Neural cell (in vitro differentiated cells): ENCODE measurements at regions not wholly inside any gene's neighbourhood (a gene's known extent, or its start where the extent isn't known, plus 50 kb on each side); places are given as distances from the start of the nearest gene placed in this dataset.
"Not testable (repeated sequence)": the region's sequence is repeated elsewhere in the genome, so short reads cannot be mapped to it uniquely, and the experiment has no call there.

Source experiments
- H2AFZ ChIP-seq: fragments of 200-600, 300-800 bp; sonication (generic), shearing (Covaris generic); 2 replicates; pipeline ENCODE4 v1.6.0; 2014; ENCODE audit warnings: low read depth, mild to moderate bottlenecking, antibody characterized with exemption, low read length, moderate library complexity
- H3F3A ChIP-seq: fragments of 200-600 bp; shearing (Covaris generic); 2 replicates; pipeline ENCODE4 v1.6.1; 2016; ENCODE audit warnings: mild to moderate bottlenecking, moderate library complexity, mixed read lengths, antibody characterized with exemption, low read length; ENCODE audit not compliant: insufficient read depth, poor library complexity, severe bottlenecking
- H3K27ac ChIP-seq: fragments of 200-600, 300-800 bp; sonication (generic), shearing (Covaris generic); 2 replicates; pipeline ENCODE4 v1.5.1; 2014; ENCODE audit warnings: mild to moderate bottlenecking, low read length, moderate library complexity
- H3K27me3 ChIP-seq: fragments of 300-800, 200-600 bp; sonication (generic), shearing (Covaris generic); 2 replicates; pipeline ENCODE4 v1.6.0; 2014; ENCODE audit warnings: mild to moderate bottlenecking, low read depth, low read length, moderate library complexity; ENCODE audit not compliant: insufficient read depth
- H3K36me3 ChIP-seq: fragments of 300-800, 200-600 bp; sonication (generic), shearing (Covaris generic); 2 replicates; pipeline ENCODE4 v1.5.1; 2014; ENCODE audit warnings: mild to moderate bottlenecking, antibody characterized with exemption, low read length, moderate library complexity; ENCODE audit not compliant: insufficient read depth
- H3K4me2 ChIP-seq: fragments of 300-800, 200-600 bp; sonication (generic), shearing (Covaris generic); 2 replicates; pipeline ENCODE4 v1.6.0; 2014; ENCODE audit warnings: mild to moderate bottlenecking, low read length
- H3K4me3 ChIP-seq: fragments of 300-800, 200-600 bp; sonication (generic), shearing (Covaris generic); 2 replicates; pipeline ENCODE4 v1.5.1; 2014; ENCODE audit warnings: mild to moderate bottlenecking, low read length, moderate library complexity
- H3K79me2 ChIP-seq: fragments of 200-600 bp; shearing (Covaris generic); replicated peaks from 2 replicates; pipeline ENCODE4 v1.6.0; 2014; ENCODE audit warnings: mild to moderate bottlenecking, low read length, moderate library complexity; ENCODE audit not compliant: insufficient read depth
- H3K9ac ChIP-seq: fragments of 300-800, 200-600 bp; sonication (generic), shearing (Covaris generic); 2 replicates; pipeline ENCODE4 v1.6.1; 2016; ENCODE audit warnings: mild to moderate bottlenecking, low read length, mixed read lengths
- H3K9me2 ChIP-seq: fragments of 200-600 bp; shearing (Covaris generic); 2 replicates; pipeline ENCODE4 v1.6.1; 2016; ENCODE audit warnings: mild to moderate bottlenecking, low read length, mixed read lengths; ENCODE audit not compliant: insufficient read depth
- H3K9me3 ChIP-seq: fragments of 200-600, 300-800 bp; sonication (generic), shearing (Covaris generic); 2 replicates; pipeline ENCODE4 v1.6.1; 2016; ENCODE audit warnings: mild to moderate bottlenecking, mixed run types, low read length, moderate library complexity, mixed read lengths
- H4K20me1 ChIP-seq: fragments of 200-600 bp; shearing (Covaris generic); 2 replicates; pipeline ENCODE4 v1.6.1; 2016; ENCODE audit warnings: mild to moderate bottlenecking, mixed run types; ENCODE audit not compliant: insufficient read depth
- EP300 ChIP-seq: fragments of 450-650 bp; conservative IDR thresholded peaks from 2 replicates; pipeline ENCODE4 v1.6.1; 2014; ENCODE audit warnings: antibody characterized with exemption, mild to moderate bottlenecking, moderate library complexity; ENCODE audit not compliant: poor library complexity, severe bottlenecking
- EZH2 ChIP-seq: fragments of 200-600, 300-800 bp; shearing (Covaris generic), sonication (generic); IDR thresholded peaks from 2 replicates; pipeline ENCODE4 v1.6.1; 2014; ENCODE audit warnings: antibody characterized with exemption, low read length, borderline replicate concordance, mild to moderate bottlenecking; ENCODE audit not compliant: insufficient read depth, poor library complexity, severe bottlenecking
- MXI1 ChIP-seq: fragments of 450-650 bp; conservative IDR thresholded peaks from 2 replicates; pipeline ENCODE4 v1.6.1; 2014; ENCODE audit warnings: antibody characterized with exemption, mild to moderate bottlenecking; ENCODE audit not compliant: poor library complexity, severe bottlenecking
- POLR2AphosphoS5 ChIP-seq: IDR thresholded peaks from 2 replicates; pipeline ENCODE4 v1.6.1; 2012
- RAD21 ChIP-seq: fragments of 450-650 bp; conservative IDR thresholded peaks from 2 replicates; pipeline ENCODE4 v1.6.1; 2014; ENCODE audit warnings: antibody characterized with exemption, mild to moderate bottlenecking, moderate library complexity
- SMC3 ChIP-seq: fragments of 450-650 bp; conservative IDR thresholded peaks from 2 replicates; pipeline ENCODE4 v1.6.1; 2014; ENCODE audit warnings: antibody characterized with exemption, mild to moderate bottlenecking, moderate library complexity; ENCODE audit not compliant: poor library complexity
- TAF1 ChIP-seq: IDR thresholded peaks from 2 replicates; pipeline ENCODE4 v1.6.1; 2012; ENCODE audit warnings: low read depth
- TF ChIP-seq, protein P1 (sequence below): fragments of 450-650 bp; IDR thresholded peaks from 2 replicates; pipeline ENCODE4 v1.5.1; 2014; ENCODE audit warnings: antibody characterized with exemption, mild to moderate bottlenecking, moderate library complexity; ENCODE audit not compliant: poor library complexity, severe bottlenecking
- TF ChIP-seq, protein P2 (sequence below): IDR thresholded peaks from 2 replicates; pipeline ENCODE4 v1.6.1; 2012; ENCODE audit warnings: borderline replicate concordance

GRCh38 chr4:177494791-177495190 lies 52.6 kb upstream of the AGA start:
- Histone ChIP-seq H3K9me3 (no peaks in the 10 kb centered on the region), H3K4me3 (no peak overlapping the region), H3K36me3 (no peaks in the 10 kb centered on the region), H3K27me3 (no peaks in the 10 kb centered on the region), H3K9me2 (no peaks in the 10 kb centered on the region), H3K9ac (no peak overlapping the region), H3K27ac (no peak overlapping the region), H3K4me2 (no peak overlapping the region), H3K79me2 (no peaks in the 10 kb centered on the region), H4K20me1 (no peaks in the 10 kb centered on the region), H3F3A (no peaks in the 10 kb centered on the region), H2AFZ (no peak overlapping the region)
- TF ChIP-seq SMC3 (no peak), MXI1 (no peak), POLR2AphosphoS5 (no peak), EZH2 (no peak), TAF1 (no peak), EP300 (no peak), RAD21 (no peak)
- TF ChIP-seq, protein P1, sequence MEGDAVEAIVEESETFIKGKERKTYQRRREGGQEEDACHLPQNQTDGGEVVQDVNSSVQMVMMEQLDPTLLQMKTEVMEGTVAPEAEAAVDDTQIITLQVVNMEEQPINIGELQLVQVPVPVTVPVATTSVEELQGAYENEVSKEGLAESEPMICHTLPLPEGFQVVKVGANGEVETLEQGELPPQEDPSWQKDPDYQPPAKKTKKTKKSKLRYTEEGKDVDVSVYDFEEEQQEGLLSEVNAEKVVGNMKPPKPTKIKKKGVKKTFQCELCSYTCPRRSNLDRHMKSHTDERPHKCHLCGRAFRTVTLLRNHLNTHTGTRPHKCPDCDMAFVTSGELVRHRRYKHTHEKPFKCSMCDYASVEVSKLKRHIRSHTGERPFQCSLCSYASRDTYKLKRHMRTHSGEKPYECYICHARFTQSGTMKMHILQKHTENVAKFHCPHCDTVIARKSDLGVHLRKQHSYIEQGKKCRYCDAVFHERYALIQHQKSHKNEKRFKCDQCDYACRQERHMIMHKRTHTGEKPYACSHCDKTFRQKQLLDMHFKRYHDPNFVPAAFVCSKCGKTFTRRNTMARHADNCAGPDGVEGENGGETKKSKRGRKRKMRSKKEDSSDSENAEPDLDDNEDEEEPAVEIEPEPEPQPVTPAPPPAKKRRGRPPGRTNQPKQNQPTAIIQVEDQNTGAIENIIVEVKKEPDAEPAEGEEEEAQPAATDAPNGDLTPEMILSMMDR, result no peak
- TF ChIP-seq, protein P2, sequence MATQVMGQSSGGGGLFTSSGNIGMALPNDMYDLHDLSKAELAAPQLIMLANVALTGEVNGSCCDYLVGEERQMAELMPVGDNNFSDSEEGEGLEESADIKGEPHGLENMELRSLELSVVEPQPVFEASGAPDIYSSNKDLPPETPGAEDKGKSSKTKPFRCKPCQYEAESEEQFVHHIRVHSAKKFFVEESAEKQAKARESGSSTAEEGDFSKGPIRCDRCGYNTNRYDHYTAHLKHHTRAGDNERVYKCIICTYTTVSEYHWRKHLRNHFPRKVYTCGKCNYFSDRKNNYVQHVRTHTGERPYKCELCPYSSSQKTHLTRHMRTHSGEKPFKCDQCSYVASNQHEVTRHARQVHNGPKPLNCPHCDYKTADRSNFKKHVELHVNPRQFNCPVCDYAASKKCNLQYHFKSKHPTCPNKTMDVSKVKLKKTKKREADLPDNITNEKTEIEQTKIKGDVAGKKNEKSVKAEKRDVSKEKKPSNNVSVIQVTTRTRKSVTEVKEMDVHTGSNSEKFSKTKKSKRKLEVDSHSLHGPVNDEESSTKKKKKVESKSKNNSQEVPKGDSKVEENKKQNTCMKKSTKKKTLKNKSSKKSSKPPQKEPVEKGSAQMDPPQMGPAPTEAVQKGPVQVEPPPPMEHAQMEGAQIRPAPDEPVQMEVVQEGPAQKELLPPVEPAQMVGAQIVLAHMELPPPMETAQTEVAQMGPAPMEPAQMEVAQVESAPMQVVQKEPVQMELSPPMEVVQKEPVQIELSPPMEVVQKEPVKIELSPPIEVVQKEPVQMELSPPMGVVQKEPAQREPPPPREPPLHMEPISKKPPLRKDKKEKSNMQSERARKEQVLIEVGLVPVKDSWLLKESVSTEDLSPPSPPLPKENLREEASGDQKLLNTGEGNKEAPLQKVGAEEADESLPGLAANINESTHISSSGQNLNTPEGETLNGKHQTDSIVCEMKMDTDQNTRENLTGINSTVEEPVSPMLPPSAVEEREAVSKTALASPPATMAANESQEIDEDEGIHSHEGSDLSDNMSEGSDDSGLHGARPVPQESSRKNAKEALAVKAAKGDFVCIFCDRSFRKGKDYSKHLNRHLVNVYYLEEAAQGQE, result no peak

DNA sequence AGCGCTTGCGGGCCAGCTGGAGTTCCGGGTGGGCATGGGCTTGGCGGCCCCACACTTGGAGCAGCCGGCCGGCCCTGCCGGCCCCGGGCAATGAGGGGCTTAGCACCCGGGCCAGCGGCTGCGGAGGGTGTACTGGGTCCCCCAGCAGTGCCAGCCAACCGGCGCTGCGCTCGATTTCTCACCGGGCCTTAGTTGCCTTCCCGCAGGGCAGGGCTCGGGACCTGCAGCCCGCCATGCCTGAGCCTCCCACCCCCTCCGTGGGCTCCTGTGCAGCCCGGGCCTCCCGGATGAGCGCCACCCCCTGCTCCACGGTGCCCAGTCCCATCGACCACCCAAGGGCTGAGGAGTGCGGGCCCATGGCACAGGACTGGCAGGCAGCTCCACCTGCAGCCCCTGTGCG lies 53.4 kb upstream of the AGA start:
- H3K9ac ChIP-seq, H3K9me3 ChIP-seq, H3K27ac ChIP-seq, H4K20me1 ChIP-seq, H3K4me3 ChIP-seq, H3F3A ChIP-seq, H3K36me3 ChIP-seq, H3K79me2 ChIP-seq, H3K4me2 ChIP-seq, H3K27me3 ChIP-seq, H3K9me2 ChIP-seq, H2AFZ ChIP-seq: not testable (repeated sequence)

DNA sequence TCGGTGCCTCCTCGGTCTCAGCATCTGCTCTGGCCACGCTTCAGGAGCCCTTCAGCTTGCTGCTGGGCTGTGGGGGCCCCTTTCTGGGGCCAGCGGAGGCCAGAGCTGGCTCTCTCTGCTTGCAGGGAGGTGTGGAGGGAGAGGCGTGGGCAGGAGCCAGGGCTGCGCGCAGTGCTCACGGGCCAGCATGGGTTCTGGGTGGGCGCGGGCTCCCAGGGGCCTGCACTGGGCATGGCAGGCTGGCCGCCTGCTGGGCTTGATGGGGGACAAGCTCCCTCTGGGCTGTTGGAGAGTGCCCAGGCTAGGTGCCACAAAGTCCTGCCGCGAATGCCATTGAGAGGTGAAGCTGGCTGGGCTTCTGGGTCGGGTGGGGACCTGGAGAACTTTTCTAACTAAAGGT lies 57.3 kb upstream of the AGA start:
- Histone ChIP-seq H2AFZ (no peak overlapping the region), H3K4me3 (no peak overlapping the region), H3K9me2 (no peaks in the 10 kb centered on the region), H3K27ac (no peak overlapping the region), H3K79me2 (no peaks in the 10 kb centered on the region), H3F3A (no peaks in the 10 kb centered on the region), H3K4me2 (no peak overlapping the region), H4K20me1 (no peaks in the 10 kb centered on the region), H3K9me3 (no peaks in the 10 kb centered on the region), H3K36me3 (no peaks in the 10 kb centered on the region), H3K9ac (no peak overlapping the region), H3K27me3 (no peaks in the 10 kb centered on the region)
- TF ChIP-seq, protein P1, result no peak
- TF ChIP-seq EZH2, result no peak
- TF ChIP-seq TAF1, result no peak
- TF ChIP-seq MXI1, result no peak
- TF ChIP-seq SMC3, result no peak
- TF ChIP-seq, protein P2, result no peak
- no peak for TF ChIP-seq EP300
- no peak for TF ChIP-seq RAD21
- no peak for TF ChIP-seq POLR2AphosphoS5
